ENCODE measurements at regions not wholly inside any gene's neighbourhood (a gene's known extent, or its start where the extent isn't known, plus 50 kb on each side); places are given as distances from the start of the nearest gene placed in this dataset.

GRCh38 chr6:6996124-6996523 is 111.6 kb upstream of the RREB1 start:
- TF ChIP-seq CTCF (tag by site-specific recombination; IDR thresholded peaks at IDR 0.05): no peak
- TF ChIP-seq IKZF3 (tag by site-specific recombination; IDR thresholded peaks at IDR 0.05): no peak
- TF ChIP-seq ZNF433 (tag by site-specific recombination; IDR thresholded peaks at IDR 0.05; ENCODE audit: low read depth): no peak
- no peak for TF ChIP-seq ZNF146 (tag by site-specific recombination; IDR thresholded peaks at IDR 0.05)
- no peak for TF ChIP-seq KLF10 (tag by site-specific recombination; IDR thresholded peaks at IDR 0.05)
- TF ChIP-seq PRDM1 (tag by site-specific recombination; IDR thresholded peaks at IDR 0.05): no peak
- no peak for TF ChIP-seq ZNF202 (tag by site-specific recombination; IDR thresholded peaks at IDR 0.05; ENCODE audit: borderline replicate concordance)
- no peak for TF ChIP-seq GLI4 (tag by site-specific recombination; IDR thresholded peaks at IDR 0.05)
- no peak for TF ChIP-seq ZFP41 (tag by site-specific recombination; IDR thresholded peaks at IDR 0.05; ENCODE audit: borderline replicate concordance)
- no peak for TF ChIP-seq ZNF26 (tag by site-specific recombination; IDR thresholded peaks at IDR 0.05)

Measured in HEK293 (cell line).